Hematopoietic multipotent progenitor cell treated with erythropoietin and hydrocortisone succinate and interleukin-3 and kit ligand, for 6 days (in vitro differentiated cells): ENCODE measurements at regions not wholly inside any gene's neighbourhood (a gene's known extent, or its start where the extent isn't known, plus 50 kb on each side); places are given as distances from the start of the nearest gene placed in this dataset.
"Not testable (repeated sequence)": the region's sequence is repeated elsewhere in the genome, so short reads cannot be mapped to it uniquely, and the experiment has no call there.

Experiments
- DNase-seq: peaks from one replicate; pipeline ENCODE4 v3.0.0-alpha.2; 2015

DNA sequence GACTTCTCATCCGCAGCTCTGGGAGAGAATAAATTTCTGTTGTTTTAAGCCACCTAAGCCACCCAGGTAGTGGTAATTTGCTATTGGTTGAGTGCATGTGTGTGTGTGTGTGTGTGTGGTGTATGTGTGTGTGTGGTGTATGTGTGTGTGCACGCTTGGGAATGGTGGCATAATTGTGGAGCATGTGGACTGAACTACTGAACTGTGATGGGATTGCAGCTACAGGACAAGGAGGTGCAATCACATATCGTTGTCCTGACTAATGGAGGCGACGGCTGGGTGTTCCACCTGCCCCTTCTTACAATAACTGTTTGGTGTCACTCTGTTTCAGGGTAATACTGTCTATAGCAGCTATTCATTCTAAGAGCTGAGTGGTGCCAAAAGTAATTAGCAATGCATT lies 448.7 kb upstream of the PFKP start:
- DNase-seq, result no peak

DNA sequence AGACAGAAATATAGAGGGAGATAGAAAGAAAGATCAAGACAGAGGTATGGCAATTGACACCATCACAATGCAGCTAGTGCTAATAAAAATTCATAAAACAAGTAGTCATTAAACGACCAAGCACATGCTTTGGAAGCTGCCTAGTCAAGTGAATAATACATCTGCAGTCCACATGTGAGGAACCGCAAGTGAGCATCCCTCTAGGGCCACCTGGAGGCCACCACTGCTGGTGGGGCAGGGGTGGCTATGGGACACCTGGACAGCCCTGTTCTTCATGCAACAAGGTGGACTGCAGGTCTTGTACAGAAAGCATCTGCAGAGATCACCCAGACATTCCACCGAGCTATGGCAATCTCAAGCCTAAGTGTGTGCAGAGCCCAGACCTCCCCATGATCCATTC lies 451.1 kb upstream of the PFKP start:
- no peak for DNase-seq

- DNase-seq, result no peak
Observed at GRCh38 chr10:2611603-2612002, 455.7 kb upstream of the PFKP start.

DNA sequence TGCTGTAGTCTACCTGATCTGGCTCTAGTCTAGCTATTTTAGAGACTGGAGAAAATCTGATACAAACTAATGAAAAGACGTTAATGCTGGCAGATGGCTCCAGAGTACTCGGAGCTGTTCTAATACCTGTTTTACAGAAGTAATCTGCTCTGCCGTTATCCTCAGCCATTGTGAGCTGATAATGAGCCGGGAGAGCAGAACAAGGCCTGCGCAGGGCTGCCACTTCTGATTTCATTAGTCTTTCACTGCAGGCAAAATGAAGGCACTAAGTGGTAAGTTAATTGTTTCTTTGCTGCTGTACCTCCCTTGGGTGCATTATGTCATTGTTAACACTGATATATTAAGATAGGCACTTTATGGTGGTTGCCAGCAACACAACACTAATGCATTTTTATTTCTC lies 456.4 kb upstream of the PFKP start:
- DNase-seq, result no peak

- DNase-seq, result no peak
Observed at GRCh38 chr10:2604891-2605290, 462.5 kb upstream of the PFKP start.

DNA sequence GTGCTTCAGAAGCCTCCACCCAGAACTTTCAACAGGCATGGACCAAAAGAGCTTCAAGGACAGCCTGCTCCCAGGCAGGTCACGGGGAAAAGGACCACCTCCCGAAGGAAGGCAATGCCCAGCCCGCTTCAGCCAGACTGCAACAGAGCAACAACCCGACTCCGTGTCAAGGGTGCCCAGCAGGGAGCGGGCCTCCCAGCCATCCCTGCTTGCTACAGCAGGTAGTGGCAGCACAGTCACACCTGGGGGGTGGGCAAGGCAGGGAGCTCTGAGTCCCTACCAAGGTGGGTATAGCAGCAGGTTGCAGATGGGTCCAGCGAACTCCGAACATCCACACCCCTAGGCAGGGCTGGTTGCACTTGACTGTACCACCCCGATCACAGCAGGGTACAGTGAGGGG lies 467.8 kb upstream of the PFKP start:
- no peak for DNase-seq

DNA sequence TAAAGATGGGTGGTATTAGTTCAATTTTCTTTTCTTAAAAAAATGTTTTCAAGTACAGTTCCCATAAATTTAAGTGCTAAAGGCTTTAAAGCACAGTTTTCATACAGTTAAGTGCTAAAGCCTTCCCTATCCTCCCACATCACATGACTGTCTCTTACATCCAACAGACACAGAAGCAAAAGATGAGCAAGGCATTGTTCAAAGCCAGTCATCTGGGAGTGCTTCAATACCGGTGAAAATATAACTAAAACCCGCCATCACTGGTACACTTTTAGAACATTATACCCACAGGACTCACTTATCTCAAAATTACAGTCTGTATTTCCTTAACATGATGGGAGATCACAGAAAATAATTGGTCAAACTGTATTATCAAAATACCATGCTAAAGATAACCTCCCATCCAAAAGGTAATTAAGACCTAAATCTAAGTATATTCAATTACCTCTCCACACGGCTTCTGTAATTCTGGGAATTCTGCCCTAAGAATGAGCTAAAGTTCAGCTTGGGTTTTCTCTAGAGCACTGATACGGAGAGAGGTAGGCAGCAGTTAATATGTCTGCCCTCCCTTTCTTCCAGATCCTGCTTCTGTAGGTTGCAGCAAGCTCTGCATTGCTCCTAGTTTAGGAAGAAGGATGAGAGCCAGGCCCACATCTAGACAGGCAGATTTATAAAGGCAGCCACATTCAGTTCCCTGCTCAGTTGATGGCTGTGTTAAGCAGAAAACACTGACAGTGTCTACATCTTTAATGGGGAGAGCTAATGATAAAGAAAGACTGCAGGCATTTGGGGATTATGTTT lies 474.8 kb upstream of the PFKP start:
- DNase-seq, result no peak

GRCh38 chr10:2589196-2589595 lies 478.2 kb upstream of the PFKP start:
- no peak for DNase-seq

GRCh38 chr10:2584385-2584784 lies 483.0 kb upstream of the PFKP start:
- DNase-seq, result no peak

DNA sequence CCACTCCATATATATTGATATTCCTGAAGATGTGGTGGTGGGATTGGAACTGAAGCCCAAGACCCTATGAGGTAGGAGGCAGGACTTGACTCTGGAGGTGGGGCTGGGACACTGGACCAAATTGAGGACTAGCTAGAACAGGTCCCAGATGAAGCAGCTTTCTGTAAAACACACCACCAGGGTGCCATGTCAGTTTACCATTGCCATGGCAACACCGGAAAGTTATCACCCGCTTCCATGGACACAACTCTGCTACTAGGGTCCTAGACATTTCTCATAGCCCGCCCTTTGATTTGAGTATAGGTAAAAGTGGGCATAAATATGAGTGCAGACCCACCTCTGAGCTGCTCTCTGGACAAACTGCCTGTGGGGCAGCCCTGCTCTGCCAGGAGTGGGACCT lies 490.5 kb upstream of the PFKP start:
- no peak for DNase-seq

DNA sequence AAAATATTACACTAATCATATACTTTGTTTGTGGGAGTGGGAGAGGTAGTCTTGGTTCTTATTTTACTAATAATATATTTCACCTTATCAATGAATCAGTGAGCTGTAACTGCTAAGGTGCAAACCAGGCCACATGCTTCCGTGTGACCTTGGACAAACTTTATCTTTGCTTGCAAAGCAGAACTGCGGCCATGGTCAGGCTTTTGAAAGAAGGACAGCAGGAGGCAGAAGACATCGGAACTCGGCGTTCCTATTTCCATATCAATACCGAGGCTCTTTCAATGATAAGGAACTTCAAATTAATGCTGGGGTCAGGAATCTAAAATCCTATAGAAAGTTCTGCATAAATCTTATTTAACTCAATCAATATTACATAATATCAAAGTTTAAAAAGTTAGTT lies 491.9 kb upstream of the PFKP start:
- DNase-seq, result no peak

GRCh38 chr10:2572611-2573010 lies 494.7 kb upstream of the PFKP start:
- no peak for DNase-seq

- no peak for DNase-seq
Observed at GRCh38 chr10:2556883-2557282, 510.5 kb upstream of the PFKP start.

- no peak for DNase-seq
Observed at GRCh38 chr10:2548071-2548470, 519.3 kb upstream of the PFKP start.

- no peak for DNase-seq
Observed at GRCh38 chr10:2547606-2548005, 519.7 kb upstream of the PFKP start.

DNA sequence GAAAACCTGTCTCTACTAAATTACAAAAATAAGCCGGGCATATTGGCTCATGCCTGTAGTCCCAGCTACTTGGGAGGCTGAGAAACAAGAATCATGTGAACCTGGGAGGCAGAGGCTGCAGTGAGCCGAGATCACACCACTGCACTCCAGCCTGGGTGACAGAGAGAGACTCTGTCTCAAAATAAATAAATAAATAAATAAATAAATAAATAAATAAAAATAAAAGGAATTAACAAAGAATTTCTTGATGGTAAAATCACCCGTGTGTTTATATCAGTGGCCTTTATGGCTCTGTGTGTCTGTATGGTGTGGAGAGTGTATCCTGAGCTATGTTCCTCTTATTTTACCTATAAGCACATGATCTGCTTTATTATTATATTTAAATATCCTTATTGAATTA lies 520.5 kb upstream of the PFKP start:
- not testable (repeated sequence) for DNase-seq

- DNase-seq, result no peak
Observed at GRCh38 chr10:2543974-2544373, 523.4 kb upstream of the PFKP start.

GRCh38 chr10:2543142-2543886 lies 524.0 kb upstream of the PFKP start:
- DNase-seq, result no peak

GRCh38 chr10:2541176-2541575 lies 526.2 kb upstream of the PFKP start:
- no peak for DNase-seq

DNA sequence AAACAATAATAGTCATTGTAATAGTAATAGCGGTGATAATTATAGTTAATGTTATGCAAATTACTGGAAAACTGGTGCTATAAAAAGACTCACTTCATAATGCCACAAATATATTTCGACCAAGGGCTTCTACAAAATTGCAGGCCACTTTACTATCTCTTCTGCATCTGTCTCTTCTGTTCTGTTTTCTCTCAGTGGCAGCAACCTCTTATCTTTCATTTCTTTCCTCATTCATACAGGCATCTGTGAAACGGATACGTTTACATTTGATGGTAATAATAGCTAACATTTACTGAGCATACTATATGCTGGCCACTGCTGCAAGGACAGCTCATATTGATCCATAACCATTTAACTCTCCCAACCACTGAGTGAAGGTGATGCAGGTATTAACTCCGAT lies 537.4 kb upstream of the PFKP start:
- no peak for DNase-seq

GRCh38 chr10:2525781-2526180 lies 541.6 kb upstream of the PFKP start:
- DNase-seq, result no peak

GRCh38 chr10:2519139-2519538 lies 548.2 kb upstream of the PFKP start:
- DNase-seq, result no peak

DNA sequence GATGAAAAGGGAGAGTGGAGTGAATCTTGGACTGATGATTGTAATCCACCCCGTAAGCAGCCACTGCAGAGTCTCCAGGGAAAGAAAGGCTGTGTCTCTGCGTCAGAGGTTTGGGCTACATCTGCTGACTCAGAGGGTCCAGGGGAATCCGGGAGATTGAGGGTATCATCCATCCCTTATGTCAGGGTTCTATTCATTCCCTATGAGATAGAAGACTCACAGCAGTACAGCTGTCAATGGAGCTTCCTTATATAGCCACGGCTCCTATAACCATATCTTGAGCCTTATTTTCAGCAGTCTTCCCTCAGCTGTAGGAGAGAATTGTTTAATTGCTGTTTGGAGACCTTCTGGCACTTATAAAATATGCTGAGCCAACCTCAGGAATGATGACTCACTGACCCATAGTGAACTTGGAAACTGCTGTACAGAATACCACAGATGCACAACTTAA lies 558.2 kb upstream of the PFKP start:
- no peak for DNase-seq

DNA sequence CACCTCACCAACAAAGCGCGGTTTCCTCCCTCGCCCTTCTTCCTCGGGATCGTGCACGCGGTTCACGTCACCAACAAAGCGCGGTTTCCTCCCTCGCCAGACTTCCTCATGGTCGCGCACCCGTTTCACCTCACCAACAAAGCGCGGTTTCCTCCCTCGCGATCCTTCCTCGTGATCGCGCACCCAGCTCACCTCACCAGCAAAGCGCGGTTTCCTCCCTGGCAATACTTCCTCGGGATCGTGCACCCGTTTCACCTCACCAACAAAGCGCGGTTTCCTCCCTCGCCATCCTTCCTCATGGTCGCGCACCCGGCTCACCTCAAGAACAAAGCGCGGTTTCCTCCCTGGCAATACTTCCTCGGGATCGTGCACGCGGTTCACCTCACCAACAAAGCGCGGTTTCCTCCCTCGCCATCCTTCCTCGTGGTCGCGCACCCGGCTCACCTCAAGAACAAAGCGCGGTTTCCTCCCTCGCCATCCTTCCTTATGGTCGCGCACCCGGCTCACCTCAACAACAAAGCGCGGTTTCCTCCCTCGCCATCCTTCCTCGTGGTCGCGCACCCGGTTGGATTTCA lies 565.9 kb upstream of the PFKP start:
- DNase-seq, result not testable (repeated sequence)
